ENCODE measurements at regions not wholly inside any gene's neighbourhood (a gene's known extent, or its start where the extent isn't known, plus 50 kb on each side); places are given as distances from the start of the nearest gene placed in this dataset.

DNA sequence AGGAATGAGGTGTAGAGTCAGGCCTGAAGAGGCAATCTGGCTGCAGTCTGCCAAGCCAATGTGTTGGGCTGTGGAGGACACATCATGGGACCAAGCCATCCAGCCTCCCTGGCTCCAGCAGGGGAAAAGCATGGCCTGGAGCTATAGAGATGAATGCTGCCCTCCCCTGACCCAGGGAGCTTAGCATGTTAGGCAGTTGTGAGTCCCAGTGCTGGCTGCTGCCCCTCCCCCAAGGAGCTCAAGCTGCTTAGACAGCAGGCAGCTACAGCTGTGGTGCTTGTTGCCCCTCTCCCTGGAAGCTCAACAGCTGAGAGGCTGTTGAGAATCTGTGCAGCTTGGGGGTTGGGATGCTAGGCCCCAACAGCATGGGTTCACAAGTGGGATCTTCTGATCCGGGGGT, 85.6 kb upstream of the DNAJC19 start:
- TF ChIP-seq, protein P1, sequence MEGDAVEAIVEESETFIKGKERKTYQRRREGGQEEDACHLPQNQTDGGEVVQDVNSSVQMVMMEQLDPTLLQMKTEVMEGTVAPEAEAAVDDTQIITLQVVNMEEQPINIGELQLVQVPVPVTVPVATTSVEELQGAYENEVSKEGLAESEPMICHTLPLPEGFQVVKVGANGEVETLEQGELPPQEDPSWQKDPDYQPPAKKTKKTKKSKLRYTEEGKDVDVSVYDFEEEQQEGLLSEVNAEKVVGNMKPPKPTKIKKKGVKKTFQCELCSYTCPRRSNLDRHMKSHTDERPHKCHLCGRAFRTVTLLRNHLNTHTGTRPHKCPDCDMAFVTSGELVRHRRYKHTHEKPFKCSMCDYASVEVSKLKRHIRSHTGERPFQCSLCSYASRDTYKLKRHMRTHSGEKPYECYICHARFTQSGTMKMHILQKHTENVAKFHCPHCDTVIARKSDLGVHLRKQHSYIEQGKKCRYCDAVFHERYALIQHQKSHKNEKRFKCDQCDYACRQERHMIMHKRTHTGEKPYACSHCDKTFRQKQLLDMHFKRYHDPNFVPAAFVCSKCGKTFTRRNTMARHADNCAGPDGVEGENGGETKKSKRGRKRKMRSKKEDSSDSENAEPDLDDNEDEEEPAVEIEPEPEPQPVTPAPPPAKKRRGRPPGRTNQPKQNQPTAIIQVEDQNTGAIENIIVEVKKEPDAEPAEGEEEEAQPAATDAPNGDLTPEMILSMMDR (conservative IDR thresholded peaks at IDR 0.05; ENCODE audit: low read depth, low read length), result no peak
- TF ChIP-seq EZH2 (IDR thresholded peaks at IDR 0.05; ENCODE audit: low read length, unreplicated experiment) (no peak), EZH2phosphoT487 (IDR thresholded peaks at IDR 0.05; ENCODE audit: borderline replicate concordance, low read length) (no peak)
